ENCODE measurements at regions not wholly inside any gene's neighbourhood (a gene's known extent, or its start where the extent isn't known, plus 50 kb on each side); places are given as distances from the start of the nearest gene placed in this dataset.

- TF ChIP-seq POLR2A (IDR thresholded peaks at IDR 0.05), result no peak
- no peak for TF ChIP-seq CTCF (IDR thresholded peaks at IDR 0.05)
These were observed 143.6 kb downstream of the DHX15 start for GRCh38 chr4:24440765-24441164.
